Mesodermal cell (in vitro differentiated cells): ENCODE measurements at regions not wholly inside any gene's neighbourhood (a gene's known extent, or its start where the extent isn't known, plus 50 kb on each side); places are given as distances from the start of the nearest gene placed in this dataset.
"Not testable (repeated sequence)": the region's sequence is repeated elsewhere in the genome, so short reads cannot be mapped to it uniquely, and the experiment has no call there.

Source experiments
- H3K27ac ChIP-seq: 2 replicates; pipeline ENCODE4 v1.7.0; 2013; ENCODE audit warnings: mild to moderate bottlenecking, low read depth, low read length, moderate library complexity; ENCODE audit not compliant: severe bottlenecking
- H3K36me3 ChIP-seq: 2 replicates; pipeline ENCODE4 v1.7.1; 2013; ENCODE audit warnings: mild to moderate bottlenecking, low read length, moderate library complexity; ENCODE audit not compliant: control insufficient read depth, insufficient read depth
- H3K4me1 ChIP-seq: one replicate; pipeline ENCODE4 v1.7.1; 2013; ENCODE audit warnings: mild to moderate bottlenecking, low read length; ENCODE audit not compliant: insufficient read depth, control insufficient read depth, poor library complexity, severe bottlenecking
- H3K4me3 ChIP-seq: 2 replicates; pipeline ENCODE4 v1.7.0; 2013; ENCODE audit warnings: low read length, control low read depth, mild to moderate bottlenecking; ENCODE audit not compliant: insufficient read depth, poor library complexity, severe bottlenecking; ENCODE audit errors: extremely low read depth
- H3K9me3 ChIP-seq: 2 replicates; pipeline ENCODE4 v1.7.1; 2013; ENCODE audit warnings: mild to moderate bottlenecking, low read length, moderate library complexity; ENCODE audit not compliant: control insufficient read depth
- WGBS, 2 experiments: methylation state at CpG; one replicate each; pipeline ENCODE4 v1.1.5; 2013; ENCODE audit warnings: missing lambda C conversion rate in 2 of 2; ENCODE audit not compliant: insufficient coverage in 2 of 2; 5-methylcytosine and 5-hydroxymethylcytosine counted together

GRCh38 chr2:13676269-13676668 lies 956.2 kb upstream of the LRATD1 start:
- Histone ChIP-seq H3K9me3 (peaks cover 6% of the 10 kb centered on the region), H3K4me3 (no peak overlapping the region), H3K27ac (no peak overlapping the region), H3K4me1 (no peaks in the 10 kb centered on the region), H3K36me3 (no peaks in the 10 kb centered on the region)
- WGBS, 2 experiments, result 57 to 73% methylated on average over 1 of the region's 2 CpGs

GRCh38 chr2:13681936-13682335 lies 950.6 kb upstream of the LRATD1 start:
- H3K9me3 ChIP-seq, result peaks cover 10% of the 10 kb centered on the region
- H3K4me3 ChIP-seq, result no peak overlapping the region
- no peaks in the 10 kb centered on the region for H3K4me1 ChIP-seq
- H3K36me3 ChIP-seq, result no peaks in the 10 kb centered on the region
- H3K27ac ChIP-seq, result no peak overlapping the region

GRCh38 chr2:13682540-13683272 lies 949.8 kb upstream of the LRATD1 start:
- WGBS, 2 experiments, result 76 to 100% methylated on average over 1 to 2 of the region's 4 CpGs
- Histone ChIP-seq H3K36me3 (no peaks in the 10 kb centered on the region), H3K27ac (no peak overlapping the region), H3K4me1 (no peaks in the 10 kb centered on the region), H3K9me3 (peaks cover 6% of the 10 kb centered on the region), H3K4me3 (no peak overlapping the region)

GRCh38 chr2:13686262-13686661 lies 946.3 kb upstream of the LRATD1 start:
- Histone ChIP-seq H3K9me3 (peaks cover 4% of the 10 kb centered on the region), H3K4me1 (no peaks in the 10 kb centered on the region), H3K4me3 (no peak overlapping the region), H3K36me3 (no peaks in the 10 kb centered on the region), H3K27ac (no peak overlapping the region)
- no CpG with 5 or more reads among the region's 1 CpG for WGBS, 2 experiments

GRCh38 chr2:13694673-13695072 lies 937.8 kb upstream of the LRATD1 start:
- peaks cover 2% of the 10 kb centered on the region for H3K9me3 ChIP-seq
- no peak overlapping the region for H3K4me3 ChIP-seq
- H3K4me1 ChIP-seq, result no peaks in the 10 kb centered on the region
- H3K36me3 ChIP-seq, result no peaks in the 10 kb centered on the region
- H3K27ac ChIP-seq, result no peak overlapping the region

GRCh38 chr2:13696601-13697000 lies 935.9 kb upstream of the LRATD1 start:
- Histone ChIP-seq H3K36me3 (no peaks in the 10 kb centered on the region), H3K27ac (no peak overlapping the region), H3K4me1 (no peaks in the 10 kb centered on the region), H3K9me3 (peaks cover 2% of the 10 kb centered on the region), H3K4me3 (no peak overlapping the region)
- WGBS, 2 experiments, result 85 to 94% methylated on average over 2 of the region's 5 CpGs

GRCh38 chr2:13698847-13699246 lies 933.7 kb upstream of the LRATD1 start:
- H3K27ac ChIP-seq, result no peak overlapping the region
- H3K4me1 ChIP-seq, result no peaks in the 10 kb centered on the region
- no CpG with 5 or more reads among the region's 1 CpG for WGBS, 2 experiments
- H3K9me3 ChIP-seq, result no peaks in the 10 kb centered on the region
- H3K36me3 ChIP-seq, result no peaks in the 10 kb centered on the region
- H3K4me3 ChIP-seq, result no peak overlapping the region

- H3K9me3 ChIP-seq, H3K4me3 ChIP-seq, H3K27ac ChIP-seq, H3K4me1 ChIP-seq, H3K36me3 ChIP-seq: not testable (repeated sequence)
- WGBS, 2 experiments, result 100% methylated on average over 1 to 2 of the region's 4 CpGs
Observed at GRCh38 chr2:13699939-13700338, 932.6 kb upstream of the LRATD1 start.

GRCh38 chr2:13711154-13711553 lies 921.4 kb upstream of the LRATD1 start:
- Histone ChIP-seq H3K36me3 (no peaks in the 10 kb centered on the region), H3K27ac (no peak overlapping the region), H3K9me3 (peaks cover 2% of the 10 kb centered on the region), H3K4me1 (no peaks in the 10 kb centered on the region), H3K4me3 (no peak overlapping the region)
- 100% methylated on average over 2 of the region's 2 CpGs; no CpG with 5 or more reads in 1 of the 2 experiments for WGBS, 2 experiments

- Histone ChIP-seq H3K27ac (no peak overlapping the region), H3K4me1 (no peaks in the 10 kb centered on the region), H3K36me3 (no peaks in the 10 kb centered on the region), H3K9me3 (no peaks in the 10 kb centered on the region), H3K4me3 (no peak overlapping the region)
- no CpG with 5 or more reads among the region's 3 CpGs for WGBS, 2 experiments
Observed at GRCh38 chr2:13714466-13714865, 918.1 kb upstream of the LRATD1 start.

GRCh38 chr2:13725945-13726344 lies 906.6 kb upstream of the LRATD1 start:
- no CpG with 5 or more reads among the region's 1 CpG for WGBS, 2 experiments
- Histone ChIP-seq H3K4me1 (no peaks in the 10 kb centered on the region), H3K36me3 (no peaks in the 10 kb centered on the region), H3K27ac (no peak overlapping the region), H3K9me3 (no peaks in the 10 kb centered on the region), H3K4me3 (no peak overlapping the region)
